ENCODE measurements at regions not wholly inside any gene's neighbourhood (a gene's known extent, or its start where the extent isn't known, plus 50 kb on each side); places are given as distances from the start of the nearest gene placed in this dataset.
A peak's percentile ranks its signal among the peaks of the same experiment; 100 is the strongest.

DNA sequence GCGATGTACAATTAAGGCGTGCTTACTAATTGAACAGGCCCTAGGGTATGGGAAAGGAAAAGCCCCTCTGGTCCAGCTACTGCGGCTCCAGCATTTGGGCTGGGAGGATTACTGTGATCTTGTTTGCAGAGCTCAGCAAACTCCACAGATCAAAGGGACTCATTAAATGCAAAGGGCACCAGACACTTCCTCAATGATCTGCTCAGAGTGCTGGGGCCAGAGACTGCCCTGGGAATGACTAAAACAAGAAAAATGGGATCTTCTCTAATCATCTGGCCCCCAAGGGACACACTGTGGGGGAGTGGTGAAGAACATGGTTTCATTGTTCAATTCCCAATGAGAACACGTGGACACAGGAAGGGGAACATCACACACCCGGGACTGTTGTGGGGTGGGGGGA lies 85.0 kb downstream of the MARCHF4 start:
- no peak for DNase-seq (ENCODE audit: low read depth in 4 of 4, low spot score in 1 of 4)

- DNase-seq (ENCODE audit: low read depth in 4 of 4, low spot score in 1 of 4): no peak
Measured at GRCh38 chr2:216286616-216287231, 85.6 kb downstream of the MARCHF4 start.

DNA sequence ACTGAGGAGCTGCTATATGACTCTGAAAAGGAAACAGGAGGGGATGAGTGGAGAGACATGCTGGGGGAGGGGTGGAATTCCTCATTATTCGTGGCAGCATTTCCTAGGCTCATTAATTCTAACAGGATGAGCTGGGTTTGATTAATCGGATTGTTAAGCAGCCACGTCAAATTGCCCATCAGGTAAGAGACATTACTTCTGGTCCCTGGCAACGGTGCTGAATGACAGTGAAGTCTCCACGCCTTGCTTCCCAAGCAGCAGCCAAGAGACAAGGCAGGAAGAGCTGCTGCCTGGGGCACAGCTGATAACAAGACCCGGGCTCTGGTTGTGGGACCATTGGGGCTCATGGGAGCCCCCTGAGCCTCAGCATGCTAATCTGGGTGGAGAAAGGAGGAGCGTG lies 86.6 kb downstream of the MARCHF4 start:
- DNase-seq (ENCODE audit: low read depth in 4 of 4, low spot score in 1 of 4): no peak

DNA sequence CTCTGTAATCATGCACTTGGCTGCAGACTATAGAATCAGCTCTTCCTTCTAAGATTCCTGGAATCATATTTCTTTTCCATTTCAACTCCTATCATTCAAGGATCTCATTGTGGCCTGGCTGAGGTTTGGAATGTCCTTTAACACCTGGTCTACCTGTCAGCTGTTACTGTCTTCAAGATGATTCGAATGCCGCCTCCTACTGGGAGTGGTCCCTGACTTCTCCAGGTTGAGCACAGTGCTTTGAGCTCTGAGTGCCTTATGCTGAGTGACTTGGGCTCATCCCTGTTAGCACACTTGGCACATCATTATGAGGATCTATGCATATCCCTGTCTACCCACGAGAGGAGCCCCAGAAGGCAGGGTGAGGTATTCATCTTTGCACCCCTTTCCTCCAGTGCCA lies 87.6 kb downstream of the MARCHF4 start:
- no peak for DNase-seq (ENCODE audit: low read depth in 4 of 4, low spot score in 1 of 4)

GRCh38 chr2:216283038-216283900 lies 89.0 kb downstream of the MARCHF4 start:
- DNase-seq (ENCODE audit: low read depth in 4 of 4, low spot score in 1 of 4): peak in 2 of 4 experiments; percentile 1 to 12

GRCh38 chr2:216281876-216282275 lies 90.4 kb downstream of the MARCHF4 start:
- no peak for DNase-seq (ENCODE audit: low read depth in 4 of 4, low spot score in 1 of 4)

DNA sequence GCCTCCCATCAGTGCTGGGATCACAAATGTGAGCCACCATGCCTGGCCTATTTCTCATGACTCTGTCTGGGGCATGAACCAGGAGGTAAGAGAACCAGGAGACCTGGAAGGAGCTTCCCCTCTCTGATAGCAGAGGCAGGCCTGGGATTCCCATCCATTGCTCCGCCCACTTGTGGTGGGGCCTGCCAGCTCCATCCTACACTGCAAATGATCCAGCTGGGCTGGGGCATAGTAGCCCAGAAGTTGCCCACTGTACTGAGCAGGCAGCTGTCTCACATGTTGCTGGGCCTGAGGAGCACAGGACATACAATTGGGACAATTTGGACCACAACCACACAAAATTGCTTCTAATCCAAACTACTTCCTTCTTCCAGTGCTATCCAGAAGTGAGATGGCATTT lies 91.0 kb downstream of the MARCHF4 start:
- no peak for DNase-seq (ENCODE audit: low read depth in 4 of 4, low spot score in 1 of 4)

DNA sequence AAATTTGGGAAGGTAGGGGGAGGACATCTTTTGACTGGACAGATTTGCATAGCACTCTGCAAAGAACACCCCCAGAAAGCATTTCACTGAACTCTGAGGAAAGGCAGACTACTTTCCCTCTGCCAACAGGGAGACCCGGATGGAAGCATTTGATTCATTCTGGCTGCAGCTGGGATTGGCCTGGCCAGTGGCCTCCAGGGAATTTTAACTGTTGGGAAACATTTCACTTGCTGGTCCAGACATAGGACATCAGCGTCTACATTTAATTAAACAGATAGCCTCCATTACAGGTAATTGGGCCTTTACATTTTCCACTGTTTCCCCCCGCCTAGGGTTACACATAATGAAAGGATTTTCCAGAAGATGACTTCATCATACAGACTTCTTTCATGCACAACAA lies 92.8 kb downstream of the MARCHF4 start:
- DNase-seq (ENCODE audit: low read depth in 4 of 4, low spot score in 1 of 4): no peak

- no peak for DNase-seq (ENCODE audit: low read depth in 4 of 4, low spot score in 1 of 4)
Measured at GRCh38 chr2:216279031-216279430, 93.3 kb downstream of the MARCHF4 start.

DNA sequence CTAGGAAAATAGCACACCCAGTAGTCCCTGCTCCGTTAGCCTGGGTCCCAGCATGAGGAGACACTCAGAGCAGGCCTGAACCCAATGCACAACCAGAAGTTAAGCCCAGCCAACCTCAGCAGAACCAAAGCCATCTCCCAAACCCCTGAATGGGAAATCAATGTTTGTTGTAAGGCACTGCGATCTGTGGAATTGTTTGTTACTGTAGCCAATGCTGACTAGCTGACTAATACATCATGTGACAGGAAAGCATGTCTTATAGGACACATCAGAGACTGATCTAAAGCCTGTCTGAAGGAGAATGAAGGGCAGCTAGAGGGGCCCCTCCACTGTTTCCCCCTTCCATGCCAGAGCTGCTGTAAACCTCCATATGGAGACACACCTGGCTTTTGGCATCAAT lies 96.4 kb downstream of the MARCHF4 start:
- no peak for DNase-seq (ENCODE audit: low read depth in 4 of 4, low spot score in 1 of 4)

DNA sequence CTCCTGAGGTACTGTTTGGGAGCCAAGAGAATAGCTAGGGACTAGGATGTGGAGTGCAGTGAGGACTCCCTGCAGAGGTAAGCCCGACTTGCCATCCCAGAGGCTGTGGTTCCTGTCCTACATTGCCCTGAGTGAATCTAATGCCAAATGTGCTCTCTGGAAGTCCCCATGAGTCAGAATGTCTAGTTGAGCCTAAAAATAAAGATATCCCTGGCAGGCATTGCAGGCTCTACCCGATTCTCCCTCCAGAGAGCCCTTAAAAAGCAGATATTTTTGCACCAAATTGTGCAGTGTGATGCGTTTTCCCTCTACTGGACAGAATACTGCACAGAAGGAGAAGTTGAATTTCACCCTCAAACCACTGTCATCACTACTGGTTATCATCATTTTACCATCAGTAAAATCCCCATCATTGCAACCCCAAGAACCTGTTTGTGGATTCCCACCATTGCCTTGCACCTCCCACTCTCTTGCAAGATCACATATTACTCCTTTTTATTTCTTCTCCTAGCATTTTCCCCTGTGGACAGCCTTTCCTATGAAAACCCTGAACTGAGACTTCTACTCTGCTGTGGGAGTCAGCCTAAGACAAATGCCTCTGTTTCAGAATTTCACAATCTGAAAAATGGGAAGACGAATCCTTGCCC lies 98.0 kb downstream of the MARCHF4 start:
- no peak for DNase-seq (ENCODE audit: low read depth in 4 of 4, low spot score in 1 of 4)

DNA sequence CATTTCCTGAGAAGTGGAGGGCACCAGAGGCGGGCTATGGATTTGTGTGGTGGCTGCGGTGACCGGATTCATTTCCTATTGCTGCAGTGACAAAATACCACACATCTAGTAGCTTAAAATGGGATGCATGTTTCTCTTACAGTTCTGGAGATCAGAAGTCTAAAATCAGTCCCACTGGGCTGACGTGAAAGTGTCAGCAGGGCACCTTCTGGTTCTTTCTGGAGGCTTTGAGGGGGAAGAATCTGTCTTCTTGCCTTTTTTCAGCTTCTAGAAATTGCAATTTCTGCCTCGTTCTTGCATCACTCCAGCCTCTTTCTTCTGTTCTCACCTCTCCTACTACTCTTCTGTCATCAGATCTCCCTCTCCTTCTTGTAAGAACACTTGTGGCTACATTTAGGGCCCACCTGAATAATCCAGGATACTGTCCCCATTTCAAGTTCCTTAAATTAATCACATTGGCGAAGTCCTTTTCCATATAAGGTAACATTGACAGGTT lies 111.2 kb downstream of the MARCHF4 start:
- DNase-seq (ENCODE audit: low read depth in 4 of 4, low spot score in 1 of 4): no peak

- DNase-seq (ENCODE audit: low read depth in 4 of 4, low spot score in 1 of 4): no peak
Measured at GRCh38 chr2:216260629-216261028, 111.7 kb downstream of the MARCHF4 start.

- no peak for DNase-seq (ENCODE audit: low read depth in 4 of 4, low spot score in 1 of 4)
Measured at GRCh38 chr2:216259081-216259480, 113.2 kb downstream of the MARCHF4 start.

- DNase-seq (ENCODE audit: low read depth in 4 of 4, low spot score in 1 of 4): no peak
Measured at GRCh38 chr2:216257089-216257488, 115.2 kb downstream of the MARCHF4 start.
